ENCODE measurements at regions not wholly inside any gene's neighbourhood (a gene's known extent, or its start where the extent isn't known, plus 50 kb on each side); places are given as distances from the start of the nearest gene placed in this dataset.

DNA sequence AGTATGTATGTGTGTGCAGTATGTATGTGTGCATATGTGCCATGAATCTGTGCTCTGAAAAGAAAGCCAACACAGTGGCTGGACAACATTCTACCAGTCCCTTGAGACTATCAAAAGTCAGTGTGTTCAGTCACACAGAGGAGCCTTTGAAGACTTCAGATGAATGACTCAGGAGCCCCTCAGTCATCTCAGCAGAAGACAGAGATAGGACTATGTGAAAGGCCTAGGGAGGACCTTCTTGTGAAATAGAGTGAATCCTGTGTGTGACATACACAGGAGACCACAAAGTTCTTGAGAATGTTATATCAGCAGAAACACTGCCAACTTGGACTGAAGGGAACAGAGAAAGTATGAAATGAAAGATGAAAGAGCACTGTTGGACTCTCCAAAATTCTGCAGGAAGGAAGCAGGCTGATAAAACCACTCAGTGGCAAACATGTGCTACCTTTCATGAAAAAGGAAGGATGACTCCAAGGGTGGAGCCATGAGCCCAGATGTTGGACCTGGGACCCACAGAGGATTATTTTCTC is 108.4 kb downstream of the METRNL start:
- no peaks in the 10 kb centered on the region for H3K79me2 ChIP-seq (ENCODE audit: control insufficient read depth, insufficient read depth, low read length)
- dilution Hi-C loops (cut with MboI; ENCODE audit: extremely low pct_ligation_motif_present, low sequenced_read_pairs): no loop called here

More for the DNA sequence above, 108.4 kb downstream of the METRNL start:
- Histone ChIP-seq H3K4me3 (replicated peaks in 1 of 3; ENCODE audit: insufficient read depth in 1 of 3, low read depth in 1 of 3, low read length in 3 of 3) (no peak overlapping the region), H3K27ac (ENCODE audit: insufficient read depth, low read depth, low read length) (no peak overlapping the region), H3K9me1 (replicated peaks; ENCODE audit: control insufficient read depth, extremely low read depth, insufficient read depth, low read length) (no peaks in the 10 kb centered on the region), H3K4me2 (ENCODE audit: insufficient read depth, low read length) (no peak overlapping the region), H3K36me3 (ENCODE audit: control insufficient read depth in 2 of 2, extremely low read depth in 1 of 2, insufficient read depth in 2 of 2, low read length in 2 of 2) (no peaks in the 10 kb centered on the region), H3K9ac (replicated peaks; ENCODE audit: extremely low read depth, insufficient read depth, low read length) (no peak overlapping the region), H4K20me1 (replicated peaks; ENCODE audit: control insufficient read depth, extremely low read depth, insufficient read depth, low read length) (no peaks in the 10 kb centered on the region), H3K4me1 (ENCODE audit: control insufficient read depth, extremely low read depth, insufficient read depth, low read length) (peaks cover 11% of the 10 kb centered on the region), H2AFZ (ENCODE audit: low read depth, low read length) (no peak overlapping the region), H3K9me3 (replicated peaks; ENCODE audit: control insufficient read depth, insufficient read depth, low read length) (no peaks in the 10 kb centered on the region), H3K27me3 (ENCODE audit: control insufficient read depth in 2 of 2, insufficient read depth in 2 of 2, low read length in 2 of 2) (no peaks in the 10 kb centered on the region)
- intact Hi-C loops (cut with micrococcal nuclease): no loop called here
- FAIRE-seq (no peak), DNase-seq (ENCODE audit: low read depth, low spot score) (no peak)
- POLR2A ChIA-PET: no interaction called here
- no peak for TF ChIP-seq POLR2AphosphoS5 (IDR thresholded peaks at IDR 0.05; ENCODE audit: insufficient read depth, low read depth, low read length)
- no peak for TF ChIP-seq POLR2A (IDR thresholded peaks at IDR 0.05; ENCODE audit: low read depth, low read length)
- TF ChIP-seq GATA2 (IDR thresholded peaks at IDR 0.05; ENCODE audit: insufficient read depth, insufficient read length, low read depth, low read length): no peak
- no peak for TF ChIP-seq EZH2 (IDR thresholded peaks at IDR 0.05; ENCODE audit: borderline replicate concordance, low read depth, low read length, severe bottlenecking)
- TF ChIP-seq JUN (IDR thresholded peaks at IDR 0.05; ENCODE audit: borderline replicate concordance, insufficient read depth, insufficient read length, low read depth): no peak
- TF ChIP-seq FOS (IDR thresholded peaks at IDR 0.05; ENCODE audit: borderline replicate concordance, insufficient read depth, low read length): no peak
- TF ChIP-seq, protein P1, sequence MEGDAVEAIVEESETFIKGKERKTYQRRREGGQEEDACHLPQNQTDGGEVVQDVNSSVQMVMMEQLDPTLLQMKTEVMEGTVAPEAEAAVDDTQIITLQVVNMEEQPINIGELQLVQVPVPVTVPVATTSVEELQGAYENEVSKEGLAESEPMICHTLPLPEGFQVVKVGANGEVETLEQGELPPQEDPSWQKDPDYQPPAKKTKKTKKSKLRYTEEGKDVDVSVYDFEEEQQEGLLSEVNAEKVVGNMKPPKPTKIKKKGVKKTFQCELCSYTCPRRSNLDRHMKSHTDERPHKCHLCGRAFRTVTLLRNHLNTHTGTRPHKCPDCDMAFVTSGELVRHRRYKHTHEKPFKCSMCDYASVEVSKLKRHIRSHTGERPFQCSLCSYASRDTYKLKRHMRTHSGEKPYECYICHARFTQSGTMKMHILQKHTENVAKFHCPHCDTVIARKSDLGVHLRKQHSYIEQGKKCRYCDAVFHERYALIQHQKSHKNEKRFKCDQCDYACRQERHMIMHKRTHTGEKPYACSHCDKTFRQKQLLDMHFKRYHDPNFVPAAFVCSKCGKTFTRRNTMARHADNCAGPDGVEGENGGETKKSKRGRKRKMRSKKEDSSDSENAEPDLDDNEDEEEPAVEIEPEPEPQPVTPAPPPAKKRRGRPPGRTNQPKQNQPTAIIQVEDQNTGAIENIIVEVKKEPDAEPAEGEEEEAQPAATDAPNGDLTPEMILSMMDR (IDR thresholded peaks at IDR 0.05; ENCODE audit: extremely low read depth in 1 of 2, insufficient read depth in 1 of 2, low read depth in 1 of 2, low read length in 2 of 2): no peak
- TF ChIP-seq, protein P2, sequence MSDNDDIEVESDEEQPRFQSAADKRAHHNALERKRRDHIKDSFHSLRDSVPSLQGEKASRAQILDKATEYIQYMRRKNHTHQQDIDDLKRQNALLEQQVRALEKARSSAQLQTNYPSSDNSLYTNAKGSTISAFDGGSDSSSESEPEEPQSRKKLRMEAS (IDR thresholded peaks at IDR 0.05; ENCODE audit: insufficient read depth, insufficient read length): no peak
- no peak for TF ChIP-seq MYC (IDR thresholded peaks at IDR 0.05; ENCODE audit: low read depth, low read length)
- CTCF ChIA-PET: no interaction called here
- no TSS peak for BruUV-seq (replicated peaks)
